Prostate gland (tissue), 2 donors: ENCODE measurements at regions not wholly inside any gene's neighbourhood (a gene's known extent, or its start where the extent isn't known, plus 50 kb on each side); places are given as distances from the start of the nearest gene placed in this dataset.

Experiments
- DNase-seq: peaks from one replicate; pipeline ENCODE4 v3.0.0-alpha.2; 2019; ENCODE audit warnings: low spot score
- H3K27ac ChIP-seq, 2 donors: fragments of 200-600 bp; sonication (generic); 2 replicates each; pipeline ENCODE4 v1.5.1; 2017 to 2019
- H3K27me3 ChIP-seq: fragments of 200-600 bp; sonication (generic); replicated peaks from 2 replicates; pipeline ENCODE4 v1.5.1; 2019; ENCODE audit not compliant: insufficient read depth
- H3K36me3 ChIP-seq, 2 donors: fragments of 200-600 bp; sonication (generic); 1 replicate in 1 of 2; 2 replicates in 1 of 2; pipeline versions ENCODE4 v1.5.1 to v1.8.1; 2017 to 2019
- H3K4me1 ChIP-seq: fragments of 200-600 bp; sonication (generic); replicated peaks from 2 replicates; pipeline ENCODE4 v1.5.1; 2019
- H3K4me3 ChIP-seq, 2 donors: fragments of 200-600 bp; sonication (generic); 2 replicates each; pipeline ENCODE4 v1.5.1; 2017 to 2019
- H3K9me3 ChIP-seq: fragments of 200-600 bp; sonication (generic); 2 replicates; pipeline ENCODE4 v1.5.1; 2017
- CTCF ChIP-seq, 4 experiments: fragments of 200-600 bp in 2 of 4; fragments of 450-650 bp in 2 of 4; sonication (generic) in 2 of 4; IDR thresholded peaks; 1 replicate in 3 of 4; 2 replicates in 1 of 4; pipeline ENCODE4 v1.5.1; 2016 to 2019; ENCODE audit warnings: antibody characterized with exemption in 4 of 4, mild to moderate bottlenecking in 2 of 4, moderate library complexity in 2 of 4
- POLR2A ChIP-seq: fragments of 450-650 bp; IDR thresholded peaks from one replicate; pipeline ENCODE4 v1.6.1; 2016; ENCODE audit warnings: antibody characterized with exemption, mild to moderate bottlenecking
- POLR2AphosphoS5 ChIP-seq: sonication (generic); formaldehyde crosslinking; IDR thresholded peaks from one replicate; pipeline ENCODE4 v1.6.1; 2017; ENCODE audit warnings: antibody characterized with exemption
- WGBS: methylation state at CpG from one replicate; pipeline ENCODE4 v1.1.5; 2018; 5-methylcytosine and 5-hydroxymethylcytosine counted together
- intact Hi-C: fragments of 100-400 bp; cut with DNase I; formaldehyde crosslinking; loops from one replicate; pipeline ENCODE4 v1.14.2; 2022

- no peaks in the 10 kb centered on the region for H3K27me3 ChIP-seq
- H3K27ac ChIP-seq, result no peak overlapping the region
- no peaks in the 10 kb centered on the region for H3K9me3 ChIP-seq
- H3K4me3 ChIP-seq, result no peak overlapping the region
- no peak for DNase-seq
- TF ChIP-seq POLR2AphosphoS5, result no peak
- no peak for TF ChIP-seq POLR2A
- TF ChIP-seq CTCF (IDR thresholded peaks at IDR 0.05), result no peak
- no peaks in the 10 kb centered on the region for H3K36me3 ChIP-seq
- intact Hi-C loops, result loop anchor here (5.0 kb wide), 1 partner anchor 33 kb away; no protein-coding TSS in a partner anchor
- 88% methylated on average over 3 of the region's 3 CpGs for WGBS
- no peaks in the 10 kb centered on the region for H3K4me1 ChIP-seq
Observed at GRCh38 chr10:29749150-29749549, 114.4 kb upstream of the SVIL start.

GRCh38 chr10:29748109-29748650 lies 113.4 kb upstream of the SVIL start:
- H3K27ac ChIP-seq, result no peak overlapping the region
- H3K4me3 ChIP-seq, result no peak overlapping the region
- DNase-seq, result no peak
- no peaks in the 10 kb centered on the region for H3K27me3 ChIP-seq
- intact Hi-C loops, result loop anchor here (5.0 kb wide), 1 partner anchor 34 kb away; no protein-coding TSS in a partner anchor
- H3K9me3 ChIP-seq, result no peaks in the 10 kb centered on the region
- no peak for TF ChIP-seq CTCF (IDR thresholded peaks at IDR 0.05)
- no peak for TF ChIP-seq POLR2A
- no peak for TF ChIP-seq POLR2AphosphoS5
- WGBS, result 90% methylated on average over 3 of the region's 3 CpGs
- H3K36me3 ChIP-seq, result no peaks in the 10 kb centered on the region
- no peaks in the 10 kb centered on the region for H3K4me1 ChIP-seq

- 50% methylated on average over 5 of the region's 5 CpGs for WGBS
- no peaks in the 10 kb centered on the region for H3K4me1 ChIP-seq
- no peak for DNase-seq
- intact Hi-C loops, result loop anchor here (5.0 kb wide), 1 partner anchor 36 kb away; no protein-coding TSS in a partner anchor
- H3K9me3 ChIP-seq, result no peaks in the 10 kb centered on the region
- H3K4me3 ChIP-seq, result no peak overlapping the region
- no peaks in the 10 kb centered on the region for H3K36me3 ChIP-seq
- TF ChIP-seq POLR2A (no peak), POLR2AphosphoS5 (no peak), CTCF (IDR thresholded peaks at IDR 0.05) (no peak)
- H3K27me3 ChIP-seq, result no peaks in the 10 kb centered on the region
- no peak overlapping the region for H3K27ac ChIP-seq
Observed at GRCh38 chr10:29746080-29746797, 111.5 kb upstream of the SVIL start.

- 59% methylated on average over 6 of the region's 6 CpGs for WGBS
- no peak overlapping the region for H3K4me3 ChIP-seq
Observed at GRCh38 chr10:29740981-29741545, 106.3 kb upstream of the SVIL start.

More at GRCh38 chr10:29740981-29741545, 106.3 kb upstream of the SVIL start:
- TF ChIP-seq CTCF (IDR thresholded peaks at IDR 0.05) (no peak), POLR2A (no peak), POLR2AphosphoS5 (no peak)
- Histone ChIP-seq H3K9me3 (no peaks in the 10 kb centered on the region), H3K27me3 (no peaks in the 10 kb centered on the region), H3K27ac (peak overlapping the region; percentile 10 to 53), H3K36me3 (no peaks in the 10 kb centered on the region), H3K4me1 (no peaks in the 10 kb centered on the region)
- no peak for DNase-seq
- intact Hi-C loops, result no loop called here
